Activated naive CD4-positive, alpha-beta T cell treated with anti-CD3 and anti-CD28 coated beads, Interleukin-2, amount 10 ng/mL, durations not matched to agents 7 days and 5 days (primary cell): ENCODE measurements at regions not wholly inside any gene's neighbourhood (a gene's known extent, or its start where the extent isn't known, plus 50 kb on each side); places are given as distances from the start of the nearest gene placed in this dataset.
"Not testable (repeated sequence)": the region's sequence is repeated elsewhere in the genome, so short reads cannot be mapped to it uniquely, and the experiment has no call there.

ENCODE experiments used
- CTCF ChIA-PET: fragments of 350-600 bp; sonication (Branson Sonifier 250); formaldehyde crosslinking; loops from one replicate; lab custom pipeline; 2021; ENCODE audit warnings: antibody characterized with exemption; lab: Charles Lee
- DNase-seq: peaks from one replicate; pipeline ENCODE4 v3.0.0-alpha.2; 2020
- H3K27ac Mint-ChIP-seq: one replicate; pipeline ENCODE4 v1.8.0; 2021; ENCODE audit warnings: mild to moderate bottlenecking, moderate library complexity, mixed read lengths
- H3K27me3 Mint-ChIP-seq: one replicate; pipeline ENCODE4 v1.8.0; 2021; ENCODE audit warnings: mild to moderate bottlenecking, mixed read lengths
- H3K36me3 Mint-ChIP-seq: one replicate; pipeline ENCODE4 v1.8.0; 2021; ENCODE audit warnings: mixed read lengths
- H3K4me1 Mint-ChIP-seq: one replicate; pipeline ENCODE4 v1.8.0; 2021; ENCODE audit warnings: mixed read lengths
- H3K4me3 Mint-ChIP-seq: one replicate; pipeline ENCODE4 v1.8.0; 2021; ENCODE audit warnings: mild to moderate bottlenecking, moderate library complexity, mixed read lengths
- H3K9me3 Mint-ChIP-seq: one replicate; pipeline ENCODE4 v1.8.0; 2021; ENCODE audit warnings: mixed read lengths

DNA sequence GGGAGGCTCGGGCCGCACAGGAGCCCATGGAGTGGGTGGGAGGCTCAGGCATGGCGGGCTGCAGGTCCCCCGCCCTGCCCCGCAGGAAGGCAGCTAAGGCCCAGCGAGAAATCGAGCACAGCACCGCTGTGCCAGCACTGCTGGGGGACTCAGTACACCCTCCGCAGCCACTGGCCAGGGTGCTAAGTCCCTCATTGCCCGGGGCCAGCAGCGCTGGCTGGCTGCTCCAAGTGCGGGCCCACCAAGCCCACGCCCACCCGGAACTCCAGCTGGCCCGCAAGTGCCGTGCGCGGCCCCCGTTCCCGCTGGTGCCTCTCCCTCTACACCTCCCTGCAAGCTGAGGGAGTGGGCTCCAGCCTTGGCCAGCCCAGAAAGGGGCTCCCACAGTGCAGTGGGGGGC is 239.7 kb downstream of the YTHDC2 start:
- CTCF ChIA-PET, DNase-seq, H3K27ac Mint-ChIP-seq, H3K9me3 Mint-ChIP-seq, H3K4me1 Mint-ChIP-seq, H3K27me3 Mint-ChIP-seq, H3K4me3 Mint-ChIP-seq, H3K36me3 Mint-ChIP-seq: not testable (repeated sequence)

- CTCF ChIA-PET = no interaction called here
- DNase-seq = no peak
- Mint-ChIP-seq H3K9me3 (no peaks in the 10 kb centered on the region), H3K4me3 (no peak overlapping the region), H3K36me3 (no peaks in the 10 kb centered on the region), H3K27me3 (no peaks in the 10 kb centered on the region), H3K4me1 (no peaks in the 10 kb centered on the region), H3K27ac (no peak overlapping the region)
Observed at GRCh38 chr5:113755516-113755915, 242.0 kb downstream of the YTHDC2 start.

GRCh38 chr5:113757508-113757907 is 244.0 kb downstream of the YTHDC2 start:
- DNase-seq = no peak
- CTCF ChIA-PET = no interaction called here
- Mint-ChIP-seq H3K27ac (no peak overlapping the region), H3K9me3 (no peaks in the 10 kb centered on the region), H3K27me3 (no peaks in the 10 kb centered on the region), H3K4me3 (no peak overlapping the region), H3K4me1 (no peaks in the 10 kb centered on the region), H3K36me3 (no peaks in the 10 kb centered on the region)

GRCh38 chr5:113759505-113759904 is 246.0 kb downstream of the YTHDC2 start:
- no peaks in the 10 kb centered on the region for H3K4me1 Mint-ChIP-seq
- CTCF ChIA-PET = no interaction called here
- no peak for DNase-seq
- no peaks in the 10 kb centered on the region for H3K27me3 Mint-ChIP-seq
- H3K27ac Mint-ChIP-seq = no peak overlapping the region
- no peaks in the 10 kb centered on the region for H3K9me3 Mint-ChIP-seq
- no peak overlapping the region for H3K4me3 Mint-ChIP-seq
- H3K36me3 Mint-ChIP-seq = no peaks in the 10 kb centered on the region

GRCh38 chr5:113760486-113760885 is 247.0 kb downstream of the YTHDC2 start:
- Mint-ChIP-seq H3K4me1 (no peaks in the 10 kb centered on the region), H3K4me3 (no peak overlapping the region), H3K9me3 (peaks cover 3% of the 10 kb centered on the region), H3K27ac (no peak overlapping the region), H3K27me3 (no peaks in the 10 kb centered on the region), H3K36me3 (no peaks in the 10 kb centered on the region)
- no peak for DNase-seq
- CTCF ChIA-PET = no interaction called here

GRCh38 chr5:113761594-113761993 is 248.1 kb downstream of the YTHDC2 start:
- H3K27ac Mint-ChIP-seq = no peak overlapping the region
- H3K36me3 Mint-ChIP-seq = no peaks in the 10 kb centered on the region
- CTCF ChIA-PET = no interaction called here
- no peaks in the 10 kb centered on the region for H3K27me3 Mint-ChIP-seq
- DNase-seq = no peak
- H3K4me1 Mint-ChIP-seq = no peaks in the 10 kb centered on the region
- no peak overlapping the region for H3K4me3 Mint-ChIP-seq
- peaks cover 10% of the 10 kb centered on the region for H3K9me3 Mint-ChIP-seq

- CTCF ChIA-PET = no interaction called here
- Mint-ChIP-seq H3K4me1 (no peaks in the 10 kb centered on the region), H3K9me3 (peaks cover 24% of the 10 kb centered on the region), H3K27me3 (no peaks in the 10 kb centered on the region), H3K27ac (no peak overlapping the region), H3K4me3 (no peak overlapping the region), H3K36me3 (no peaks in the 10 kb centered on the region)
- DNase-seq = no peak
Observed at GRCh38 chr5:113764382-113764781, 250.9 kb downstream of the YTHDC2 start.

- H3K36me3 Mint-ChIP-seq, DNase-seq, H3K27ac Mint-ChIP-seq, H3K4me1 Mint-ChIP-seq, H3K27me3 Mint-ChIP-seq, H3K4me3 Mint-ChIP-seq, CTCF ChIA-PET: not testable (repeated sequence)
- H3K9me3 Mint-ChIP-seq = peaks cover 24% of the 10 kb centered on the region
Observed at GRCh38 chr5:113766827-113767226, 253.3 kb downstream of the YTHDC2 start.

- H3K4me3 Mint-ChIP-seq = no peak overlapping the region
- H3K27me3 Mint-ChIP-seq = no peaks in the 10 kb centered on the region
- H3K9me3 Mint-ChIP-seq = peaks cover 21% of the 10 kb centered on the region
- CTCF ChIA-PET = no interaction called here
- H3K36me3 Mint-ChIP-seq = no peaks in the 10 kb centered on the region
- no peak for DNase-seq
- no peaks in the 10 kb centered on the region for H3K4me1 Mint-ChIP-seq
- H3K27ac Mint-ChIP-seq = no peak overlapping the region
Observed at GRCh38 chr5:113770648-113771047, 257.2 kb downstream of the YTHDC2 start.

DNA sequence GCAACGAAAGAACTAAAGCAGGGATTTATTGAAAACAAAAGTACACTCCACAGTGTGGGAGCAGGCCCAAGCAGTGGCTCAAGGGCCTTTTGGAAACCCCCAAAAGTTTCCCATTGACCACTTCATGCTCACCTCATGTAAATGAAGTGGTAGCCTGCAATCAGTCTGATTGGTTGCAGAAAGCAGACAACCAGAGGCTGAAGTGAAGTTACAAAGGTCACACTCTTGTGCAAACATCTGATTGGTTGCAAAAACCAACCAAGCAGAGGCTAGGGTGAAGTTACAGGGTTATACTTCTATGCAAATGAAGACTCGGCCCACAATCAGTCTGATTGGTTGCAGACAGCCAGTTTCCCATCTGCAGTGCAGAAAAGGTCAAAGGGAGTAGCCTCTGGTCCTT is 258.0 kb downstream of the YTHDC2 start:
- Mint-ChIP-seq H3K36me3 (no peaks in the 10 kb centered on the region), H3K27ac (no peak overlapping the region), H3K4me1 (no peaks in the 10 kb centered on the region), H3K27me3 (no peaks in the 10 kb centered on the region), H3K4me3 (no peak overlapping the region), H3K9me3 (peaks cover 15% of the 10 kb centered on the region)
- CTCF ChIA-PET = no interaction called here
- no peak for DNase-seq

GRCh38 chr5:113776168-113776567 is 262.7 kb downstream of the YTHDC2 start:
- no peaks in the 10 kb centered on the region for H3K36me3 Mint-ChIP-seq
- CTCF ChIA-PET = no interaction called here

GRCh38 chr5:113776832-113777525 is 263.5 kb downstream of the YTHDC2 start:
- H3K9me3 Mint-ChIP-seq = no peaks in the 10 kb centered on the region
- no peak overlapping the region for H3K27ac Mint-ChIP-seq

More at GRCh38 chr5:113776168-113776567, 262.7 kb downstream of the YTHDC2 start:
- Mint-ChIP-seq H3K4me1 (no peaks in the 10 kb centered on the region), H3K4me3 (no peak overlapping the region), H3K27me3 (no peaks in the 10 kb centered on the region), H3K27ac (no peak overlapping the region), H3K9me3 (no peaks in the 10 kb centered on the region)
- DNase-seq = no peak

DNA sequence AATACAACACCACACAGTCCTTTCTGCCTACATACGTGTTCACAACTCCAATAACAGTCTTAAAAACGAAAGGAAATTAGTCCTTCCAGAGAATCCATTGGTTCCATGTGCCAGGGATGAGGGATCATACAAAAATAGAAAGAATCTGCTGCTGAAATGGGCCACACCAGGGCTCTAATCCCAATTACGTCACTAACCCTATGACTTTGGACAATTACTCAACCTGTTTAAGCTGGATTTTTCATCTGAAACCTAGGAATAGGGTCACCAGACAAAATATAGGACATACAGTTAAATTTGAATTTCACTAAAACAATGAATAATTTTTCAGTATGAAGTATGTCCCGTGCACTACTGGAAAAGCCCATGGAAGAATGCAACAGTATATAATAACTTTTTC is 264.7 kb downstream of the YTHDC2 start:
- H3K4me3 Mint-ChIP-seq = no peak overlapping the region
- CTCF ChIA-PET = no interaction called here
- H3K9me3 Mint-ChIP-seq = no peaks in the 10 kb centered on the region
- no peak overlapping the region for H3K27ac Mint-ChIP-seq
- H3K4me1 Mint-ChIP-seq = no peaks in the 10 kb centered on the region
- no peak for DNase-seq
- no peaks in the 10 kb centered on the region for H3K36me3 Mint-ChIP-seq
- no peaks in the 10 kb centered on the region for H3K27me3 Mint-ChIP-seq

More at GRCh38 chr5:113776832-113777525, 263.5 kb downstream of the YTHDC2 start:
- Mint-ChIP-seq H3K27me3 (no peaks in the 10 kb centered on the region), H3K36me3 (no peaks in the 10 kb centered on the region), H3K4me3 (no peak overlapping the region), H3K4me1 (no peaks in the 10 kb centered on the region)
- no peak for DNase-seq
- CTCF ChIA-PET = no interaction called here

DNA sequence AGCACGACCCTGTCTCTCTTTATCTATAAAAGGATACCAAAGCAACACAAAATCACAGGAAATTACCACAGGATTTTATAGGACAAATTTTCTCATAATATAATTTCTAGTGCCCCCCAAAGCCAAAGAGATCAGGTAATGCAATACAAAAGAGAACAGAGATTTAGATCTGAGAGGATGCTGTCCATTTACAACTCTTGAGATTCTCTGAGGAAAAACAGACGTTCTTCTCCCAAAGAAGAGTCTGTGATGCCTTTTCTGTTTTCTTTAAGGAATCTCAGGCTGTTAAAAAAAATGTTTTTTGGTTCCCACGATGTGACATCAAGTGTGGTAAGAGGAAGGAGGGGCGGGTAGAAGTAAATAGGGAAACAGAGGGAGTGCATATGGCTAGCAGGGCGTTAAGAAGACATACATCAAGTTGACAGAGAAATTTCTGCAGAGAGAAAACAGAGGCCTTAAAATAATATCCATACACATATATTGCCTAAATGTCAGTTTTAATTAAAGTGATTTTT is 274.7 kb downstream of the YTHDC2 start:
- H3K9me3 Mint-ChIP-seq = no peaks in the 10 kb centered on the region
- H3K4me3 Mint-ChIP-seq = no peak overlapping the region
- H3K36me3 Mint-ChIP-seq = no peaks in the 10 kb centered on the region
- no peak for DNase-seq
- H3K27ac Mint-ChIP-seq = no peak overlapping the region
- no peaks in the 10 kb centered on the region for H3K27me3 Mint-ChIP-seq
- CTCF ChIA-PET = no interaction called here
- H3K4me1 Mint-ChIP-seq = no peaks in the 10 kb centered on the region

- H3K27me3 Mint-ChIP-seq = no peaks in the 10 kb centered on the region
- H3K9me3 Mint-ChIP-seq = no peaks in the 10 kb centered on the region
- no peaks in the 10 kb centered on the region for H3K4me1 Mint-ChIP-seq
- no peaks in the 10 kb centered on the region for H3K36me3 Mint-ChIP-seq
- no peak for DNase-seq
- no peak overlapping the region for H3K4me3 Mint-ChIP-seq
- no peak overlapping the region for H3K27ac Mint-ChIP-seq
- CTCF ChIA-PET = no interaction called here
Observed at GRCh38 chr5:113789769-113790168, 276.3 kb downstream of the YTHDC2 start.
